Progenitor cell of endocrine pancreas (in vitro differentiated cells): ENCODE measurements at regions not wholly inside any gene's neighbourhood (a gene's known extent, or its start where the extent isn't known, plus 50 kb on each side); places are given as distances from the start of the nearest gene placed in this dataset.

Experiments
- DNase-seq: peaks from one replicate; pipeline ENCODE4 v3.0.0; 2021; ENCODE audit warnings: low spot score; ENCODE audit not compliant: unreplicated experiment
- H3K27ac Mint-ChIP-seq: 2 replicates; pipeline ENCODE4 v1.8.0; 2021; ENCODE audit warnings: mild to moderate bottlenecking, moderate library complexity, mixed read lengths
- H3K27me3 Mint-ChIP-seq: 2 replicates; pipeline ENCODE4 v1.8.0; 2021; ENCODE audit warnings: mixed read lengths
- H3K36me3 Mint-ChIP-seq: 2 replicates; pipeline ENCODE4 v1.8.0; 2022; ENCODE audit warnings: mixed read lengths; ENCODE audit not compliant: insufficient read depth
- H3K4me1 Mint-ChIP-seq: 2 replicates; pipeline ENCODE4 v1.8.0; 2021; ENCODE audit warnings: low read depth, mixed read lengths
- H3K4me3 Mint-ChIP-seq: 2 replicates; pipeline ENCODE4 v1.8.0; 2021; ENCODE audit warnings: low read depth, mild to moderate bottlenecking, moderate library complexity, mixed read lengths
- H3K9me3 Mint-ChIP-seq: 2 replicates; pipeline ENCODE4 v1.8.0; 2021; ENCODE audit warnings: low read depth, mixed read lengths
- CTCF ChIP-seq: fragments of 200-600 bp; sonication (generic); IDR thresholded peaks from one replicate; pipeline ENCODE4 v1.5.0; 2021; ENCODE audit warnings: antibody characterized with exemption, mild to moderate bottlenecking; ENCODE audit not compliant: unreplicated experiment

- Mint-ChIP-seq H3K36me3 (peaks cover 6% of the 10 kb centered on the region), H3K4me3 (no peak overlapping the region), H3K4me1 (peaks cover 6% of the 10 kb centered on the region), H3K9me3 (peaks cover 41% of the 10 kb centered on the region), H3K27ac (no peak overlapping the region), H3K27me3 (no peaks in the 10 kb centered on the region)
- DNase-seq, result no peak
- no peak for TF ChIP-seq CTCF
Measured at GRCh38 chr12:19681007-19681406, 241.7 kb downstream of the AEBP2 start.

- Mint-ChIP-seq H3K9me3 (peaks cover 21% of the 10 kb centered on the region), H3K4me1 (peaks cover 6% of the 10 kb centered on the region), H3K4me3 (no peak overlapping the region), H3K27ac (no peak overlapping the region), H3K36me3 (peaks cover 2% of the 10 kb centered on the region), H3K27me3 (no peaks in the 10 kb centered on the region)
- no peak for TF ChIP-seq CTCF
- DNase-seq, result no peak
Measured at GRCh38 chr12:19683178-19683927, 244.1 kb downstream of the AEBP2 start.

GRCh38 chr12:19687371-19687770 lies 248.1 kb downstream of the AEBP2 start:
- no peak for DNase-seq
- Mint-ChIP-seq H3K4me3 (no peak overlapping the region), H3K4me1 (peaks cover 9% of the 10 kb centered on the region), H3K27me3 (no peaks in the 10 kb centered on the region), H3K9me3 (no peaks in the 10 kb centered on the region), H3K36me3 (no peaks in the 10 kb centered on the region), H3K27ac (no peak overlapping the region)
- TF ChIP-seq CTCF, result no peak

GRCh38 chr12:19688532-19688931 lies 249.2 kb downstream of the AEBP2 start:
- H3K27me3 Mint-ChIP-seq, result no peaks in the 10 kb centered on the region
- peaks cover 9% of the 10 kb centered on the region for H3K9me3 Mint-ChIP-seq
- no peaks in the 10 kb centered on the region for H3K36me3 Mint-ChIP-seq
- no peak for TF ChIP-seq CTCF
- no peak overlapping the region for H3K27ac Mint-ChIP-seq
- DNase-seq, result no peak
- no peak overlapping the region for H3K4me3 Mint-ChIP-seq
- H3K4me1 Mint-ChIP-seq, result peaks cover 6% of the 10 kb centered on the region

- no peaks in the 10 kb centered on the region for H3K36me3 Mint-ChIP-seq
- no peaks in the 10 kb centered on the region for H3K27me3 Mint-ChIP-seq
- no peak for TF ChIP-seq CTCF
- H3K4me1 Mint-ChIP-seq, result peaks cover 2% of the 10 kb centered on the region
- H3K4me3 Mint-ChIP-seq, result no peak overlapping the region
- peaks cover 9% of the 10 kb centered on the region for H3K9me3 Mint-ChIP-seq
- H3K27ac Mint-ChIP-seq, result no peak overlapping the region
- DNase-seq, result no peak
Measured at GRCh38 chr12:19689226-19689625, 249.9 kb downstream of the AEBP2 start.
